Upper lobe of left lung (tissue), 4 donors: ENCODE measurements at regions not wholly inside any gene's neighbourhood (a gene's known extent, or its start where the extent isn't known, plus 50 kb on each side); places are given as distances from the start of the nearest gene placed in this dataset.

ENCODE experiments used
- POLR2A ChIP-seq, 4 donors: fragments of 450-650 bp; IDR thresholded peaks; one replicate each; pipeline ENCODE4 v1.5.1; 2016 to 2017; ENCODE audit warnings: antibody characterized with exemption in 4 of 4, mild to moderate bottlenecking in 2 of 4
- TF ChIP-seq, protein P1 (sequence below), 6 experiments: fragments of 450-650 bp in 4 of 6; fragments of 200-600 bp in 2 of 6; sonication (generic) in 2 of 6; IDR thresholded peaks; one replicate each; pipeline ENCODE4 v1.5.1; 2016 to 2019; ENCODE audit warnings: antibody characterized with exemption in 6 of 6

DNA sequence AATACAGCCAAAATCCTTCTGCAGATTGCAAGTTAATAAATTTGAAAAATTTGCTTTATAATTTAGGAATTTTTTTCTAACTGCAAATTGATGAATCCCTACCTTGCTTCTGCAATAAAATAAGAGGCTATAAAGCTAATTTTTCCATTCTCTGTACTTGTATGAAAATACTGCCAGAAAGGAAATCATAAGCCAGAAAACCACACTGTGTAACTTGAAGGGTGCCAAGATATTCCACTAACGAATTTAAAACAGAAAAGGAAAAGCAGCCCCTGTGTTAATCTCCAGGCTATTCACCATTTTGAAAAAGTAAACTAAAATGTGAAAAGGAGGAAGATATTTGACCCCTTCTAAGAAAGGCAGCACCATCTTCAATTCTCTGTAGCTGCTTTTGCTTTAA lies 557.9 kb upstream of the ZNF385D start:
- TF ChIP-seq, protein P1, sequence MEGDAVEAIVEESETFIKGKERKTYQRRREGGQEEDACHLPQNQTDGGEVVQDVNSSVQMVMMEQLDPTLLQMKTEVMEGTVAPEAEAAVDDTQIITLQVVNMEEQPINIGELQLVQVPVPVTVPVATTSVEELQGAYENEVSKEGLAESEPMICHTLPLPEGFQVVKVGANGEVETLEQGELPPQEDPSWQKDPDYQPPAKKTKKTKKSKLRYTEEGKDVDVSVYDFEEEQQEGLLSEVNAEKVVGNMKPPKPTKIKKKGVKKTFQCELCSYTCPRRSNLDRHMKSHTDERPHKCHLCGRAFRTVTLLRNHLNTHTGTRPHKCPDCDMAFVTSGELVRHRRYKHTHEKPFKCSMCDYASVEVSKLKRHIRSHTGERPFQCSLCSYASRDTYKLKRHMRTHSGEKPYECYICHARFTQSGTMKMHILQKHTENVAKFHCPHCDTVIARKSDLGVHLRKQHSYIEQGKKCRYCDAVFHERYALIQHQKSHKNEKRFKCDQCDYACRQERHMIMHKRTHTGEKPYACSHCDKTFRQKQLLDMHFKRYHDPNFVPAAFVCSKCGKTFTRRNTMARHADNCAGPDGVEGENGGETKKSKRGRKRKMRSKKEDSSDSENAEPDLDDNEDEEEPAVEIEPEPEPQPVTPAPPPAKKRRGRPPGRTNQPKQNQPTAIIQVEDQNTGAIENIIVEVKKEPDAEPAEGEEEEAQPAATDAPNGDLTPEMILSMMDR (IDR thresholded peaks at IDR 0.05): no peak
- TF ChIP-seq POLR2A (IDR thresholded peaks at IDR 0.05): no peak
